Hindlimb muscle (tissue), 1 donor: ENCODE measurements at regions not wholly inside any gene's neighbourhood (a gene's known extent, or its start where the extent isn't known, plus 50 kb on each side); places are given as distances from the start of the nearest gene placed in this dataset.

Experiments used
- DNase-seq: peaks from one replicate; pipeline ENCODE4 v3.0.0-alpha.2; 2013

DNA sequence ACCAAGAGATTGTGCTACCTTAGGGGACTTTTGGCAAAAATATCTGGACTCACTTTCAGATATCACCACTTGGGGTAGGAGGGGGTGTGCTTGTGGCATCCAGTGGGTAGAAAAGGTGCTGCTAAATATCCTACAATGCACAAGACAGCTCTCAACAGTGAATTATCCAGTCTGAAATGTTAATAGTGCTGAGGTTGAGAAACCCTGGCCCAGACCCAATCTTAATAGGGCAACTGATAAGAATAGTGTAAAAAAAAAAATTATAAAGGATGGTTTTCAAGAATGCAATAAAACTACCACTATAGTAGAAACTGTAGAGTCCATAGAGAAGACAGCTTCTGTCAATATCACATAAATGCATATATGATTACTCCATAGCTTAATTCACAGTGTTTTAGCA lies 185.5 kb downstream of the ZNF330 start:
- no peak for DNase-seq

DNA sequence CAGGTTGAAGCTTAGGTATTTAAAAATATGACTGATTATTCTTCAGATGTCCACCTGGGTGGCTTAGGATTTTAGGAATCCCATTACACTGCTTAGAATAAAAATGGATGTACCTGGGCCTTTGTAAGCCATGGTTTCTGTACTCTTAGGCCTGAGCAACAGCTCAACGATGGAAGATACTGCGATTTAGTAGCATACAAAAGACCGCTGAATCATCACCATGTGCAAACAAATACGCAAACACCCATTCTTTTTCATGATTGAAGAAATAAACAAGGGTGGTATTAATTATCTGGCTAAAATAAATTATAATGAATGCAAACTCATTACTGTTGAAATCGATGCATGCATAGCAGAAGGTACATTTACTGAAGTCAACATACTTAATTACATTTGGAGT lies 188.9 kb downstream of the ZNF330 start:
- DNase-seq, result no peak

DNA sequence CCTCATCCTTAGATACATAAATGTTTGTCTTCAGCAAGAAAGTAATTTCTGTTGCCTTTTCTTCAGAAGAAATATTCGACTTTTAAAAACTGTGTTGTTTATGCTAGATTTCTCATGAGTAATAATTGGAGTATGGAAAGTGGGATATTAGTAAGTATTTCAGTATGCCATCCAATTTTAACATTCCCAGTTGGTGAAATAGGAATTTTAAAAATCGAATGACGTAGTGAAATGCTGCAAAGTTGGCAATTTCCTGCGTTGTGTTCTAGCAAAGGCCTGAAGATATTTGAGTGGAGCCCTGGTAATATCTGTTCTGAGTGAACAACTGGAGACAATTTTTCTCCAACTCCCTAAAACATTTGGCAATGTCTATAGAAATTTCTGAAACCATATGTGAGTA lies 190.1 kb downstream of the ZNF330 start:
- no peak for DNase-seq

DNA sequence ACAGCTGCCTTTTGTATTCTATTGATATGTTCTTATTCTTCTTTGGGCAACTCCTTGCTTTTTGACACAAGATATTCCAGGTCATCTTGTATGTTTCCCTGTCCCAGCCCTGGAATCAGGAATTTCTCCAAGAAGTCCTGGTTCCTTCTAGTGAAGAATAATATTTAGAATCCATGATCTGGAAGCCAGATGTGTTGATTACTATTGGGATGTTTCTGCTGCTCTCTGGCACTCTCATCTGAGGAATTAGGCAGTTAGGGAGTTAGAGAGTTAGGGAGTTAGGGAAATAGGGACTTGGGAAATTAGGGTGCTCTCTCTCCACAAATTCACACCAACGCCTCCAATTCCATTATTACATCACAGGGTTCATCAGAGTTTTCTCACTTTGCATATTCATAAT lies 191.2 kb downstream of the ZNF330 start:
- DNase-seq, result no peak

DNA sequence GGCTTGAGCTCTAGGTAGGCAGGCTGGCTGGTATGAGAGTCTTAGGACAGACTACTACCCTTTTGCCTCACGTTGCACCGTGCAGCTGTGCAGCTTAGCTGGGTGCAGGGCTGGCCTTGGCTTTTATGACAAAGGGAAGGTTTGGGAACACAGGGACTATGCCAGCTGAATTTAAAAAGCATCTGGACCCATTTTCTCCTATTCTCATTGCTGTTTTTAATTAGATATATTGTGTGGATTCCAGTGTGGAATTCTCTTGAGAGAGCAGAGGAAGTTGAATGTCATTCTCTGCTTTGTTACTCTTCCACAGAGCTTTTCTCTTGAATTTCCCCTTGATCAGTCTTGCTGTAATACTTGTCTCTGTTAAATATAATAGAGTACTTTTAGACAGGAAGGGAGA lies 192.7 kb downstream of the ZNF330 start:
- DNase-seq, result no peak

DNA sequence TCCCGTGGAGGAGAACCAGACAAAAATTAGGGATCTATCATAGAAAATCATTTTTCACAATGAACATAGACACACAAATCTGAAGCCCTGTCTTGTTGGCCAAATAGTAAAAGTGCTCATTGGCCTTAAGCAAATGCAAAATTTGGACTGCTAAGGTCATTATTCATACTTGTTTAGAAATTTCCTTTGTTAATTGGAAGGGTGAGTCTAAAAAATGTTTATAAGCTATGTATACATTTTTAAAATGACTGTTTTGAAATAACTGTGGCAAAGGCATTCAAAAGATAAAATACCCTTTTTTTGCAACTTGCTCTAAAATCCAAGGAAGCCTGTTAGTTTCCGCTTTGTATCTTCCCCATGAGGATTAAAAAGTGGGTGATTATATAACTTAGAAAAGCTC lies 195.0 kb downstream of the ZNF330 start:
- no peak for DNase-seq

DNA sequence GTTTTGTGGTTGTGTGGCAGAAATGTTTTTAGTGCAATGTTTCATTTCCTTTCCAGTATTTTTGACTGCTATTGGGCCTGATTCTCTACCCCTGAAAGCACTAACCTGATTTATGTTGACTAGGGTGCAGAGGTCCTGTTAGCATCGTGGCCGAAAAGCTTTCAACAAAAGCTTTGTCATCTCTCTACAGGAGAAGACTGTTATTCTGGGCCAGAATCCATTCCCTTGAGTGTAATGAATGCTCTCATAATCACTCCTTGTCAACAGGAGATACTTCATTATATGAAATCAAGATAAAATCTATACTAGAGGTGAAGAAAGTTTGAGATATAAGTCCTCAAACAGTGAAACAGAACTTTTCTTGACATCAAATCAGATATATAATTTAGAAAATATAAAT lies 195.5 kb downstream of the ZNF330 start:
- no peak for DNase-seq

DNA sequence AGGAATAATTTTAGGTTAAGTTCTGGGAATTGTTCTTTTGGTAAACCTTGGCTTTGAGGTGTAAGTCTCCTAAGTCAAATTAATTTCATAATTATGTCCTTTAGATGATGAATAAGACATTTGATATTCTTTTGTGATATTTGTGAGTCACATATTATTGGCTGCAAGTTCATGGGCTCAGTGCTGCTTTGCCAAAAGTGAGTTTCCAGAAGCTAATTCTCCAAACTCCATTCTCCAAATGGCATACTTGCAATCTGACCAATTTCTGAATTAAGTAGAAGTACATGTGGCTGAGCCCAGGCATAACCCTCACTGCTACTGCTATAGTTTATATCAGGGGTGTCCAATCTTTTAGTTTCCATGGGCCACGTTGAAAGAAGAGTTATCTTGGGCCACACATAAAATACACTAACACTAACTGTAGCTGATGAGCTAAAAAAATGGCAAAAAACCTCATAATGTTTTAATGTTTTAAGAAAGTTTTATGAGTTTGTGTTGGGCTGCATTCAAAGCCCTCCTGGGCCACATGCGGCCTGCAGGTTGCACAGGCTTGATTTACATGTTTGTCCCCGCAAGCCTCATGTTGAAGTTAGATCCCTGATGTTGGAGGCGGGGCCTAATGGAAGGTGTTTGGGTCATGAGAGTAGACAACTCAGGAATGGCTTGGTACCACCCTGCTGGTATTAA lies 196.1 kb downstream of the ZNF330 start:
- no peak for DNase-seq

DNA sequence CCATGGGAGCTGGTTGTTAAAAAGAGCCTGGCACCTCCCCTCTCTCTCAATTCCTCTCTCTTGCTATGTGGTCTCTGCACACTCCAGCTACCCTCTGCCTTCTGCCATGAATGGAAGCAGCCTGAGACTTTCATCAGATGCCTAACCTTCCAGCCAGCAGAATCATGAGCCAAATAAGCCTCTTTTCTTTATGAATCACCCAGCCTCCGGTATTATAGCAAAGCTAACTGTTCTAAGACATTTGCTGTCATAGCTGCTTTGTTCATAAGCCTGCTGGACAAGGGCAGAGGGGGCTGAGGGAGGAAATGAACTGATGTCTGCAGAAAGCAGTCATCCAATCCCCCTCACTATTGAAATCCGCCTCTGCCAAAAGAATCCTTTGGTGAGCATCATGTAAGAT lies 196.7 kb downstream of the ZNF330 start:
- no peak for DNase-seq

DNA sequence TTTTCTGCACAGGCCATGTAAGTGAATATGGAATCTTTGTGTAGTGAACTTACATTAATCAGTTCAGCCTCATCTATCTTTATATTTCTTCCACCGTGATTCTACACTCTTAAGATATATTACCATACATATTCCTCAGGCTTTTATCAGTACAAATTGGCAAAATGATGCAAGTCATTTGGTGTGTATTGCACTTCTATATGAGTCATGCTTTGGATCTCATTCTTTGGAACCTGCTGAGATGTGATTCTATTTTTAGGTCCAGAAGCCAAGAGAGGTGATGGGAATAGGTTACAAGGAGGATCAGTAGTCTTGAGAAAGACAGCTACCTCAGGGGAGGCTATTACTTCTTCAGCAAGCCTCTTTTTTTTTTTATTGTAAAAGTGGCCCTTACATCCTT lies 204.4 kb downstream of the ZNF330 start:
- DNase-seq, result no peak

DNA sequence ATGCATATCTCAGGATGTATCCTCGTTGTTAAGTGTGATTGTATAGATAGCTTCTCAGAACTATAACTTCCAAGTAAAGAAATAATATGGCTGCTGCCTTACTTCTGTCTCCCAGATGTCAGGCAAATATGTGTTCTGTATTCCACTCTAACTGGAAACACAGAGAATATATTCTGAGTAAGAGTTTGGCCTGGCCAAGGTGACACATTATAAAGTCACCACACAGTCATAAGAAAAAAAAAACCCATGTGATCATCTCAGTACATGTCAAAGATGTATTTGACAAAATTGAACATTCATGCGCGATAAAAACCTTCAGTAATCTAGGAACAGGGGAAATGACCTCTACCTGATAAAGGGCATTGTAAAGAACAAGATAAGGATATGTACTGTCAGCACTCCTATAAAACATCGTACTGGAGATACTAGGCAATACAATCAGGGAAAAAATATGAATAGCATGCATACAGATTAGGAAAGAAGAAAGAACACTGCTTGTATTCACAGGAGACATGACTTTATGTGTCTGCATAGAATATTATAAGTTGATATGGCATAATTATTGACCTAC lies 207.1 kb downstream of the ZNF330 start:
- no peak for DNase-seq

DNA sequence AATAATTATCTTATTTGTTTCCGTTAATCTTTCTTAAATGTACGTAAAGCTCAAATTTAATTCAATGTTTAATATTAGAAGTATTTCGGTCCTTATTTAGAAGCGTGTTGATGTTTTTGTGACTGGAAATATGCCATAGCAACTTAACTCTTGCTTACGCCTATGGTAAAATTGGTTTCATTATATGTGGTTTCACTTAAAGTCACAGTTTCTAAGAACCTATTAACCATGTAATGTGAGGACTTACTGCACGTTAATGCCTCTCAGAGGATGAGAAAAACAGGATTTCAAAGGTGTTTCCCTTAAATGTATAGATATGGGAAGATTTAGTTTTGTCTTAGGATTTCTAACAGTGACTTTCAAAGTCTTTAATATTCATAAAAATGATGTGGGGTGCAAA lies 206.4 kb upstream of the IL15 start:
- DNase-seq, result no peak

DNA sequence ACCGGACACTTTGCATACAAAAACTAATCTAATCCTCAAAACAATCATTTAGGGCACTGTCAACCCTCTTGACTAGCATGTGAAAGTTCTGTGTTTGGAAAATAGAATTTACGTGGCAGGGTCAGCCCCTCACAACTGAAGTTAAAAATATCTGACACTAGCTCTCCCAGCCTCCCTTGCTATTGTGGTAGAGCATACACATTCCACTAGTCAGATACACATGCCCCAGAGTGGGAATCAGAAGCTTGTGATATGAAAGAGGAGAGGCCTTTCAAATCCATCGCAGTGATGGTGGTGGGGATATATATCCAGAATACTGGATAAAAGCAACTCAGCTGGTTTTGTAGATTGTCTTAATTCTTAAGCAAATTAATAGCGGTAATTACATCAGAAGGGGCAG lies 205.7 kb upstream of the IL15 start:
- no peak for DNase-seq

DNA sequence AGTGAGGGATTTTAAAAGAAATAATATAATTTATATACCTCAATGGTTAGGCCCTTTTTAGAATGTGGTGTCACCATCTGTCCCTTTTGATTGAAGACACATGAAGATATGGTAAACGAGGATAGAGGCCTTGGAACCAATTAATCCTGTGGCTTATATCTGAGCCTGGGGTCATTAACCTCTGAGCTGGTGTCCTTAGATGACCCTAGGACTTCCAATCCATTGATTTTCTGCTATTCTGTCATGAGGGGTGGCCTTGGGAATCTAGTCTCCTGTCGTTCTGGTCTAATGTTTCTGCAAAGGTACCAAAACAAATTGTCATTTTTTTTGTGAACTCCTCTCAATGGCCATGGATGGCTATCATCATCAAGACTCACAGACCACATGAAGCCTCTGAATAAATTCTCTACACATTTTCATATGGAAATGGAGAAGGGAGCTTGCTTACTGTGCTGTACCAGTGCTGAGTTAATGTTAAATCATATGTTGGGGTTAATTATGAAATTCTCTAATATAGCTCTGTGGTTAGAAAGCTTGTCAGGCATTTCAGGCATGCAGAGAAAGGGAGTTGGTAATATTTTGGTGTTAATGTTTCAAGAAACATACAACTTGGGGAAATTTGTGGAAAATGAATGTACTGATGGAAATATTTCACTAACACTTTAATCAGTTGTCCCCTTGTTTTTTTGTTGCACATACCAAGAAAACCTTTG lies 204.2 kb upstream of the IL15 start:
- DNase-seq, result no peak

DNA sequence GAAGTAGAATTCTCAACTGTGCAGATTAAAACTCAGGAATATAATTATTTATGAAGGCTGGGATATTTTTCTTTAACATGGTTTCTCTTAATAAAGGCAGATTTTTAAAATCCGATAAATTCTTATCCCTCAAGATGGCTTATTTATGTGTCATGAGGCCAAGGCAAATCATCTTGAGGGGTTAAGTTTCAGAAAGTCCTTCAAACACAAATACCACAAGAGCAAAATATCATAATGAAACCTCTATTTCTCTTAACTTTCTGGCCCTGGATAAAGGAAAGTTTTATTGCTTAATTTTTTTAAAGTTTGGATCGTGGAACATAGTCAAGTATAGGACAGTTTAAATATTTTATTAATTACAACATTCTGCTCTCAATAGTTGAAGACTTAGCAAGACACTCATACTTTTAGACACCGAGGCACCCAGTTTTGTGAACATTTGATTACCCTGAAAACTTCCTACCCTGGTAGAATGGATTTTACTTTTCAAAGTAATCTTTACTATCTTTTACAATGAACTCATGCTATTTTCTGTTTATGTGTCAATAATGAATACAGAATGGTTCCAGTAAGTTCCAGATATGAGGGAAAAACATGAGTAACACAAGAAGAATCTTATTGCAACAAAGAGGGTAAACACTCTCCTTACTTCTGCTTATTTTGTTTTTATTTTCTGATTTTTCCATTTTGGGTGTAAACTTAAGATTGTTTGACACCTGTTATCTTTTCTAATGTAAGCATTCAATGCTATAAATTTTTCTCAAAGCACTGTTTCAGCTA lies 200.7 kb upstream of the IL15 start:
- no peak for DNase-seq

DNA sequence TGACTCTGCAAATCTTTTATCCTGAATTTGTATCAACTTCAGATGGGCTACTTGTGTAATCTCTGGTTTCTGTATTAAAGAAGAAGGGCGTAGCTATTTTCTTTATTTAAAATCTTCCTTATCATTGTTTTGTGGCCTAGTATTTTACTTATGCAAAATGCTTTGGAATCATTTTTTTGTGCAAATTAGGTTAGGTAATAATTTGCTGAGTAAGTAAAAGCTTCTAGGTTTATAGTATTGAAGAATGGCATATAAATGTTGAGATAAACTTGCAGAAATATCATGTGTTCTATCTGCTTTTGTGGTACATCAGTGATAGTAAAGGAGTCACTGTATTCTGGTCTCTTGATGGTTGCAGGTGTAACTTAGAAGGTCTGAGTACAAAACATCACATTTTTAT lies 197.2 kb upstream of the IL15 start:
- DNase-seq, result no peak

DNA sequence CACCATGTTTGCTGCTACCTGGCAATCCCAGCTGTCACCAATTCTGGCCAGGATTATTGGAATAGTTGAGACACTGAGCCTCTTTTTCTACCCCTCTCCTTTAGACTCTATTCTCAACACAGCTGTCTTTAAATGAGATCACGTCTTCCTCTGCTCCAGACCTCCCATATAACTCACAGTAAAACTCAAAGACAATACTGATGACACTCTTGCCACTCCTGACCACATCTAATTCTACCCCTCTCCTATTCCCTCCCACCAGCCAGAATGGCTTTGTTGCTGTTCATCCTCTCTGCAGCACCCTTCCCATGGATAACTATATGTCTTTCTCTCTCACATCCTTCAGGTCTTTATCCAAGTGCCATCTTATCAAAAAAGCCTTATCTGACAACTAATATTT lies 188.6 kb upstream of the IL15 start:
- no peak for DNase-seq

DNA sequence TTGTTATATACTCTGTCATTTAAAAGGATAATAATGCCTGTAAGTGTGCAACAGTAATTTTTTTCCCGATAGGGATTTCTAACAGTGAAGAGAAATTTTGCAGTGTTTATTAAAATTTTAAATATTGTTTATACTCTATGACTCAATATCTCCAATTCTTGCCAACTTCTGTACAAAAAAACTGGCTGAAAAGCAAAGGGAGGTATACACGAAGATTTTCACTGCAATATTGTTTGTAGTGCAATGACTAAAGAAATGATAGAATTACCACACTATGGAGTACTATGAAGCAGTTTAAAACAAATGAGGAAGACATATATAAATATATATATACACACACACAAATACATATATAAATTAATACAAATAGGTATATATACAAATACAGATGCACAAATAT lies 187.9 kb upstream of the IL15 start:
- DNase-seq, result no peak

DNA sequence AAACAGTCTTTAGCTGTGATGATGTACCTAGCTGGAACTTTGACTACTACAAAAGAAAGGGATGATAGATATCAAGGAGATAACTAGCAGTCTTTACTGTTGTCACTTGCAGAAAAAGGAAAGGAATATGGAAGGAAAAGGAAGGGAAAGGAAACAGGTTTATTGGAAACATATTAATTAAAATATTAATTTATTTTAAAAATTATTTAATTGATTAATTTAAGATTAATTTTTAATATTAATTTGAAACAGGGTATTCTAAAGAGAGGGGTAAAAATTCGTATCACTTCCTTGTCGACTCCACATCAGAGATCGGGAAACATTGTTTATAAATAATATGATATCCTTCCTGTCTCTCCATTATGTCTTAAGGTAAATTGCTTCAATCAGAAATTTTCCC lies 186.5 kb upstream of the IL15 start:
- DNase-seq, result no peak

DNA sequence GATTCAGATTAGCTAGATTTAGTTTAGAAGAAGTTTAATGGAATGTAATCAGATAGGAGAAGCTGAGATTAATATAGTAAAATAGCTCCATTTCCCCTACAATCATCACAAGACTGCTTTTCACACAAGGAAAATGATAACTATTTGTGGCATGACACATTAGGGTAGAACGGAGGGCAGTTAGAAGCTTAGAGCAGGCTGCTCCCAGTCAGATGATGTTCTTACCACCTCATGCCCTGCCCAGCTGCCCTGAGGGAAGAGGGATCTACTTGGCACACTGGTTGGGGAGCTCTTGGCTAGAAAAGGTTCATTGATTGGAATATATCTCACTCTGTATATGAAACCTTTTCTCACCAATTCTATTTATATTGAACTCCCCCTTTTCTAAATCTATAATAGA lies 180.7 kb upstream of the IL15 start:
- no peak for DNase-seq

DNA sequence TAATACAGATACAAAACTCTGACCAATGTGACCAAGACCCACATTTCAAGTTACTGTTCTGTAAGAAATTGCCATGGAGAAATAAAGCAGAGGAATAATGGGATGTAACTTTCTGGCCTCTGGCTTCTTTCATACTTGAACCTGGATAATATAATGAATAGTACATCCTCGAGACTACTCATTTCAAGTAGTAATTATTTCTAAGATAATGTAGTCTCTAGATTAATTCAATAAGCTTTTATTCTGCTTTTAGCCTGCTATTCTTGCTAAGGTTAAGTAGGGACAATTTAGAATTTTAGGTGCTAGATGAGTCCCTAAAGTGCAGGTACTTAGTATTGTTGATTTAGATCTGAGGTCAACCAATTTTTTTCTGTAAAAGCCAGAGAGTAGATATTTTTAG lies 178.7 kb upstream of the IL15 start:
- DNase-seq, result no peak

DNA sequence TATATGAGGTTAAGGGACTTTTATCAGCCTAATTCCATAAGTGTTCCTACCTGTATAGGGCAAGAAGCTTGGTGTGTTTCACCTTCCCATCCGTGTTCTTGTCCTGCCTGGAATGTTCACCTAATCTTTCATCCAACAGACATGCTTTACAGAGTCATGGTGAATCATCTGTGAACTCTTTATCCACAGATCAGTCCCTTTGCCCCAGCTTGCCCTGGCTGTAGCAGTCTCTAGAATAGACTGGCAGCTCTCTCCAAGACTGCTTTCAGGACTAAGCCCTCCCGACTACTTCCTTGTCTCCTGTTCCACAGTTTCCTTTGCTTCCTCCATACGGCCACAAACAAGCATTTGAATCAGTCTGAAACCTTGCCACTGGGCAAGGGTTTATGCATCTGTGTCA lies 177.9 kb upstream of the IL15 start:
- no peak for DNase-seq

DNA sequence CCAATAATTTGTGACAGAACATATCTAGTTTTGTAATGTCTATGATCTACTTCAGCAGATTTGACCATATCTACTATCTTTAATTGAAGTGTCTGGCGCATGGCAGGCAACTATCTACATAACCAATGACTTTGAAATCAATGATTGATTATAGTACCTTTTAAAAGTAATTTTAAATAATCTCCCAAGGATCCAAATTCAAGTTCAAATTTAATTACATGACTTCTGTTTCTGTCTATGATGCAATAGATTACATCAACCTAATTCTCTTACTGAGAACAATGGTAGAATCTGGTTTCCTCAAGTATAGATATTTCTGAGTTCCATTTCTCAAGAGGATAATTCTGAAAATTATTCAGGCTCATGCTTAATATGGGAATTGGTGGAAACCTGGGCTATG lies 177.4 kb upstream of the IL15 start:
- no peak for DNase-seq

DNA sequence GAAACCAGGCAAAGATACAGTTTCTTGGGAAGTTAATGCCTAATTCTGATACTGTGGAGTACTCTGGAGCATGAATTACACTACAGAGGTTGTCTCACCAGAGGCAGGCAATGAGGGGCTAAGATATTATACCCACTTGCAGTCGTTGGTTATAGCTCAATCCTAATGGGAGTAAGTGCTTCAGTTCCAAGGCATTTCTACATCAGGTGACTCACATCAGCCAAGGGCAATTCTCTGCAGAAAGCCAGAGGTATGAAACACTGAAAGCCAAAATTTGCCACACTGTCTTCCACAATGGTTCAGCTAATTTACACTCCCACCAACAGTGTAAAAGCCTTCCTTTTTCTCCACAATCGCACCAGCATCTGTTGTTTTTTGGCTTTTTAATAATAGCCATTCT lies 174.0 kb upstream of the IL15 start:
- no peak for DNase-seq
